Thymus (tissue), 11 donors: ENCODE measurements at regions not wholly inside any gene's neighbourhood (a gene's known extent, or its start where the extent isn't known, plus 50 kb on each side); places are given as distances from the start of the nearest gene placed in this dataset.

Source experiments
- DNase-seq, 9 donors: peaks; one replicate each; pipeline ENCODE4 v3.0.0-alpha.2; 2013; ENCODE audit warnings: low spot score in 9 of 9, low read depth in 6 of 9, missing footprints in 1 of 9
- H3K27ac ChIP-seq, 2 donors: one replicate each; pipeline ENCODE4 v1.5.1; 2013; ENCODE audit warnings: control low read depth in 1 of 2, low read depth in 1 of 2, low read length in 1 of 2, mild to moderate bottlenecking in 1 of 2, moderate library complexity in 1 of 2
- H3K27me3 ChIP-seq, 2 donors: one replicate each; pipeline ENCODE4 v1.5.1; 2013; ENCODE audit warnings: low read length in 1 of 2; ENCODE audit not compliant: control insufficient read depth in 2 of 2, insufficient read depth in 1 of 2
- H3K36me3 ChIP-seq, 2 donors: one replicate each; pipeline ENCODE4 v1.5.1; 2013; ENCODE audit warnings: low read length in 1 of 2, mild to moderate bottlenecking in 1 of 2, moderate library complexity in 1 of 2; ENCODE audit not compliant: control insufficient read depth in 2 of 2, insufficient read depth in 2 of 2
- H3K4me1 ChIP-seq, 2 donors: one replicate each; pipeline ENCODE4 v1.5.1; 2013; ENCODE audit warnings: low read length in 2 of 2; ENCODE audit not compliant: control insufficient read depth in 2 of 2, insufficient read depth in 2 of 2
- H3K4me3 ChIP-seq, 2 donors: one replicate each; pipeline ENCODE4 v1.5.1; 2013; ENCODE audit warnings: low read length in 2 of 2, control low read depth in 1 of 2, mild to moderate bottlenecking in 1 of 2
- H3K9me3 ChIP-seq, 2 donors: one replicate each; pipeline ENCODE4 v1.5.1; 2013; ENCODE audit warnings: low read length in 1 of 2, mild to moderate bottlenecking in 1 of 2; ENCODE audit not compliant: control insufficient read depth in 2 of 2, insufficient read depth in 1 of 2
- whole genome bisulfite sequencing: extraction: QIAGEN DNeasy Blood & Tissue Kit; methylation state at CpG from one replicate; pipeline ENCODE4 v1.1.7; 2013; 5-methylcytosine and 5-hydroxymethylcytosine counted together
- donor health status: healthy.

DNA sequence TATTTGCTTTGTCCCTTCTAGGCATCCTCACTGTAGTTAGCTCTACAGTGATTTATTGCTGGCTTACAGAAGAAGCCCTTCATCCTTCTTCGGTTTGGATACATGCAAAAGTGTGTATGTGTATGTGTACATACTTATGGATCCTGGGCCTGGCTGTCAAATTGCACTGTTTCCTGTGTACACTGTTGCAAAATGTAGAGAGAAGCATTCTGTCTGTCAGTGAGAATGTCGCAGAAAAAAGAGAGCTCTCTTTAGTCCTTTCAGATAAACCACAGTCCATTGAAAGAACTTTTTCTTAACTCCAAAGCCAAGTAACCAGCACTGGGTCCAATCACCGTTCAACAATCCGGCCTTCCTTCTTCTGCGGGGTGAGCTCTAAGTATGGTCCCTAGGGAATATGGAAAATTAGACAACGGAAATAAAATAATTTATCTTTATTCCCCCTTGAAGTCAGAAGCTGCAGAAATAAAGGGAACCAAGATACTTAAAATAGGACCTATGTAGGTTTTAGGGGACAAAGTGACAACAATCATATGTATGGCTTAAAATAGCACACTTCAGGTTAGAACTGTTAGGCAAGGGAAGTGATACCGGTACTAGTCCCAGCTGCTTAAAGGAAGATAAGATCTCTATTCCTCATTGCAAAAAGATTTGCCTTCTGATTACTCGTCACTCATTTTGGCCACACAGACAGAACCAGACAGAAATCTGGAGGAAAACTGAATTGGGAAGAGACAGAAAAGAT, 107.0 kb downstream of the CD83 start:
- no peaks in the 10 kb centered on the region for H3K9me3 ChIP-seq
- peak in 1 of 9 donors; percentile 58 for DNase-seq
- H3K4me1 ChIP-seq, result peaks cover 34 to 44% of the 10 kb centered on the region in 2 donors
- WGBS, result 22% methylated on average over 8 of the region's 8 CpGs
- H3K27me3 ChIP-seq, result no peaks in the 10 kb centered on the region
- no peak overlapping the region for H3K4me3 ChIP-seq
- no peaks in the 10 kb centered on the region for H3K36me3 ChIP-seq
- peak overlapping the region in 1 of 2 donors; percentile 2 for H3K27ac ChIP-seq

GRCh38 chr6:14226051-14226660, 108.6 kb downstream of the CD83 start:
- Histone ChIP-seq H3K4me3 (no peak overlapping the region), H3K27me3 (no peaks in the 10 kb centered on the region), H3K4me1 (peaks cover 44 to 53% of the 10 kb centered on the region in 2 donors), H3K27ac (peak overlapping the region in 1 of 2 donors; percentile 32), H3K36me3 (no peaks in the 10 kb centered on the region), H3K9me3 (no peaks in the 10 kb centered on the region)
- WGBS, result 96% methylated on average over 2 of the region's 2 CpGs
- DNase-seq, result no peak

- H3K4me3 ChIP-seq, result no peak overlapping the region
- WGBS, result 17% methylated on average over 7 of the region's 7 CpGs
Observed at GRCh38 chr6:14228571-14228970, 111.0 kb downstream of the CD83 start.

DNA sequence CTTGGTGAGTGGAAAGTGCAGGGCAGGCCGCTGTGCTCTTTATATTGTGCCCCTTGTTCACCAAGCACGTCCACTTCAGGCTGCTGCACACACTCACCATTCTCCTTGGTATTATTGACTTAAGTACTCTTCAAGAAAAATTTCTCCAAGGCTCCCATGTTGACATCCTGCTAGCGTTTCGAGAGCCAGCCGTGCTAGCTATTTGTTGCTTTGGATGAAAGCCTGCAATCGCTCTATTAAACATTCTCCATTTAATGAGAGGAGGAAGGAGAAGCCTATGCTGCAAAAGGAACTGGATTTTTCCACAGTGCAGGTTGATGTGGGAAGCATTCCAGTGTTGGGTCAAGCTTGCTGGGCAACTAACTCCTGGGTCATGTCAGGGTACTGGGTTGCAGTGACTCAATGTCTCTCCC, 113.5 kb downstream of the CD83 start:
- Histone ChIP-seq H3K4me1 (peaks cover 58 to 63% of the 10 kb centered on the region in 2 donors), H3K9me3 (peaks cover 0 to 5% of the 10 kb centered on the region in 2 donors), H3K27me3 (no peaks in the 10 kb centered on the region), H3K4me3 (no peak overlapping the region), H3K36me3 (no peaks in the 10 kb centered on the region), H3K27ac (no peak overlapping the region)
- DNase-seq, result no peak
- 95% methylated on average over 6 of the region's 6 CpGs for WGBS

More at GRCh38 chr6:14228571-14228970, 111.0 kb downstream of the CD83 start:
- H3K9me3 ChIP-seq, result no peaks in the 10 kb centered on the region
- H3K36me3 ChIP-seq, result no peaks in the 10 kb centered on the region
- DNase-seq, result peak; percentile 29 to 82 (median 50)
- no peaks in the 10 kb centered on the region for H3K27me3 ChIP-seq
- H3K4me1 ChIP-seq, result peaks cover 62 to 70% of the 10 kb centered on the region in 2 donors
- H3K27ac ChIP-seq, result peak overlapping the region in 1 of 2 donors; percentile 6

DNA sequence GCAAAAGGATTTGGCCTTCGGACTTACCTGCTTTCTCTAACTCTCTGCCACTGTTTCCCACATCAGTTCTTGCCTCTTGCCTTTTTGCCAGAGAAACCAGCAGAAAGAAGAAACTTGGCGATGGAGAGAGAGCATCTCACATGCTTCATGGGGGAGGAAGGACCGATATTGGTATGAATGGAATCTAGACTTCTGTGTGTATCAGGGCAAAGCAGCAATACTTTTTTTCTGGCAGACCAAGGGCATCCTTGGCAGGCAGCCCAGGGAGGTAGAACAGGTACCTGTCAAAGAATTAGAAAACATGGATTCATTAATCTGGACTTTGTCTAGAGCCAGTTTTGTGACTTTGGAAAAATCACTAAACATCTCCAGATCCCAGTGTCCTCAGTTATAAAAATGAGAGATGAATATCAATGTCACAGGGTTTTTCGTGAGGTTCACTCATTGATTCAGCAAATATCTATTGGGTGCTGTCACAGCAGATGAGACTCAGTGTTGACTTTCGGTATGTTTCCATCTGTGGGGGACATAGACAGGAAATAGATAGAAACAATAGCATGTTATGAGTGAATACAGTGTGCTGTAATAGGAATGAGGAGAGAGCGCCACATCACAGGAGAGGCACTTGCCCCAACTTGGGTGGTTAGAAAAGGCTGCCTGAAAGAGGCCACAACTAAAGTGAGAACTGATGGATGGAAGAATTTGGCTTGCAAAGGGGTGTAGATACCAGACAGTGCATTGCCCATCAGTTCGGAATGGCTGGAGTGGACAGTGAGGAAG, 114.1 kb downstream of the CD83 start:
- 69% methylated on average over 7 of the region's 7 CpGs for WGBS
- Histone ChIP-seq H3K36me3 (no peaks in the 10 kb centered on the region), H3K27me3 (no peaks in the 10 kb centered on the region), H3K4me1 (peaks cover 62 to 66% of the 10 kb centered on the region in 2 donors), H3K9me3 (peaks cover 0 to 5% of the 10 kb centered on the region in 2 donors), H3K27ac (peak overlapping the region in 1 of 2 donors; percentile 46), H3K4me3 (no peak overlapping the region)
- DNase-seq, result peak in 2 of 9 donors; percentile 39 to 71

DNA sequence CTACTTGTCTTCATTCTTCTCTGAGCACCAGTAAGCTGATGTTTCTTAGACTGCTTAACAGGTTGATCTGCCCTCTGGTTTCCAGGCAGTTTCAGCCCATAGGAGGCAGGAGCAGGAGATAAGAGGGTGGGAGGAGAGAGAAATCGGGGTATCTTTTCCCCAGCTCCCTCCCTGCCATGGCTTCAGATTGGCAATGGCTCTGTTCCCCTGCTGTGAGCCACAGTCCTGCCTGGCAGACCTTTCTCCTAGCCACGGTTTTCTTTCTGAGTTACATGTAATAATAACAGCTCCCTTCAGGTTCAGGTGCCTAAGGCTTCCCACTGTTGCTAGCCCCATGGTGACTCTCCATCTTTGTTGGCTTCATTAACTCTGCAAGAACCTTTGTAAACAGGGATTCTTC, 115.3 kb downstream of the CD83 start:
- H3K36me3 ChIP-seq, result no peaks in the 10 kb centered on the region
- H3K27ac ChIP-seq, result no peak overlapping the region
- peaks cover 59% of the 10 kb centered on the region in 2 donors for H3K4me1 ChIP-seq
- no peak overlapping the region for H3K4me3 ChIP-seq
- no peaks in the 10 kb centered on the region for H3K27me3 ChIP-seq
- 94% methylated on average over 2 of the region's 2 CpGs for WGBS
- H3K9me3 ChIP-seq, result peaks cover 0 to 5% of the 10 kb centered on the region in 2 donors
- no peak for DNase-seq

GRCh38 chr6:14235653-14236356, 118.2 kb downstream of the CD83 start:
- peaks cover 35 to 38% of the 10 kb centered on the region in 2 donors for H3K4me1 ChIP-seq
- H3K36me3 ChIP-seq, result no peaks in the 10 kb centered on the region
- 97% methylated on average over 8 of the region's 8 CpGs for WGBS
- H3K27ac ChIP-seq, result no peak overlapping the region
- H3K4me3 ChIP-seq, result no peak overlapping the region
- H3K27me3 ChIP-seq, result no peaks in the 10 kb centered on the region
- H3K9me3 ChIP-seq, result peaks cover 0 to 5% of the 10 kb centered on the region in 2 donors
- DNase-seq, result no peak

DNA sequence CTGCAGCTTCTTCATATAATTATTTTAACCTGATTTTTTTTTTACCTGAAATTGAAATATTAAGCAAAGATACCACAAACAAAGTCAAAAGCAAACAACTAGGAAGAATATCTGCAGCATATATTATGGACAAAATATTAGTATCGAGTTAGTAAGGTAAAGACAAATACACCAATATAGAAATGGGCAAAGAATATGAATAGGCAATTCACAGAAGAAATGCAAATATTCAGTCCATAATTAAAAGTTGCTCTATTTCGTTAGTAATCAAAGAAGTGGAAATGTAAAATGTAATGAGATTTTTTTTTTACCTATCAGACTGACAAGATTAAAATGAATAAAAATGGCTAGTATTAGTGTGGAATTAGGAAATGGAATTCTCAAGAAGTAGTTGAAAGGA, 121.5 kb downstream of the CD83 start:
- DNase-seq, result no peak
- H3K4me3 ChIP-seq, result no peak overlapping the region
- H3K27ac ChIP-seq, result no peak overlapping the region
- 99% methylated on average over 2 of the region's 2 CpGs for WGBS
- H3K27me3 ChIP-seq, result no peaks in the 10 kb centered on the region
- H3K36me3 ChIP-seq, result no peaks in the 10 kb centered on the region
- H3K4me1 ChIP-seq, result peaks cover 22 to 28% of the 10 kb centered on the region in 2 donors
- H3K9me3 ChIP-seq, result peaks cover 0 to 5% of the 10 kb centered on the region in 2 donors
